ENCODE measurements at regions not wholly inside any gene's neighbourhood (a gene's known extent, or its start where the extent isn't known, plus 50 kb on each side); places are given as distances from the start of the nearest gene placed in this dataset.
"Not testable (repeated sequence)": the region's sequence is repeated elsewhere in the genome, so short reads cannot be mapped to it uniquely, and the experiment has no call there.

DNA sequence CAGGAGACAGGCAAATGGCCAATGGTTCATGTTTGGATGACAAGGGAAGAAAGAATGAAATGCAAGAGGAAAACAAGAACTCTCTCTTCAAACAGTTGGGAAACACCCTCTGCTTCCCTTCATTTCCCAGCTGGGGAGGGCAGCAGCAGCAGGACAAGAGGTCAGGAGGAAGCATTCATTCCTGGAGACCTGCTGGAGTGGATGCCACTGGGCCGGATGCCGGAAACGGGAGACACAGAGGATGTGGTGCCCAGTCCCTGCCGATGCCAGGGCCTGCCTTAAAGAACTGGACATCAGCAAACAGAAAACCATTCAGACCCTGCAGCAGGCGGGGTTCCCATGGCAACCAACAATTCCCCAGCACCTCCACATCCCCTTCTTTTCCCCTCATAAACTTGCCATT lies 102.3 kb upstream of the ZNF648 start:
- DNase-seq (ENCODE audit: low spot score) = no peak
- TF ChIP-seq, protein P1, sequence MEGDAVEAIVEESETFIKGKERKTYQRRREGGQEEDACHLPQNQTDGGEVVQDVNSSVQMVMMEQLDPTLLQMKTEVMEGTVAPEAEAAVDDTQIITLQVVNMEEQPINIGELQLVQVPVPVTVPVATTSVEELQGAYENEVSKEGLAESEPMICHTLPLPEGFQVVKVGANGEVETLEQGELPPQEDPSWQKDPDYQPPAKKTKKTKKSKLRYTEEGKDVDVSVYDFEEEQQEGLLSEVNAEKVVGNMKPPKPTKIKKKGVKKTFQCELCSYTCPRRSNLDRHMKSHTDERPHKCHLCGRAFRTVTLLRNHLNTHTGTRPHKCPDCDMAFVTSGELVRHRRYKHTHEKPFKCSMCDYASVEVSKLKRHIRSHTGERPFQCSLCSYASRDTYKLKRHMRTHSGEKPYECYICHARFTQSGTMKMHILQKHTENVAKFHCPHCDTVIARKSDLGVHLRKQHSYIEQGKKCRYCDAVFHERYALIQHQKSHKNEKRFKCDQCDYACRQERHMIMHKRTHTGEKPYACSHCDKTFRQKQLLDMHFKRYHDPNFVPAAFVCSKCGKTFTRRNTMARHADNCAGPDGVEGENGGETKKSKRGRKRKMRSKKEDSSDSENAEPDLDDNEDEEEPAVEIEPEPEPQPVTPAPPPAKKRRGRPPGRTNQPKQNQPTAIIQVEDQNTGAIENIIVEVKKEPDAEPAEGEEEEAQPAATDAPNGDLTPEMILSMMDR (IDR thresholded peaks at IDR 0.05) = no peak
- Mint-ChIP-seq H3K36me3 (ENCODE audit: low read depth) (peaks cover 3% of the 10 kb centered on the region), H3K9me3 (ENCODE audit: low read depth) (peaks cover 10% of the 10 kb centered on the region), H3K27me3 (ENCODE audit: low read depth) (no peaks in the 10 kb centered on the region), H3K27ac (ENCODE audit: unreplicated experiment) (peak overlapping the region; percentile 37), H3K4me1 (ENCODE audit: low read depth) (no peaks in the 10 kb centered on the region), H3K4me3 (ENCODE audit: unreplicated experiment) (no peak overlapping the region)

DNA sequence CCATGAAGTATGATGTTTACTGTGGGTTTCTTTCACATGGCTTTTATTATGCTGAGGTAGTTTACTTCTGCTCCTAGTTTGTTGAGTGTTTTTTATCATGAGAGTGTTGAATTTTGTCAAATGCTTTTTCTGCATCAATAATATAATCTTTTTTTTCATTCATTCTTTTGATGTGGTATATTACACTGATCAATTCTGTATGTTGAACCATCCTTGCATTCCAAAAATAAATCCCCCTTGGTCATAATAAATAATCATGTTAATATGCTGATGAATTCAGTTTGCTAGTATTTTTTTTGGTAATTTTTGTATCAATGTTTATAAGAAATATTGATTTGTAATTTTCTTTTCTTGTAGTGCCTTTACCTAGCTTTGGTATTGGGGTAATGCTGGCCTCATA lies 97.9 kb upstream of the ZNF648 start:
- peaks cover 19% of the 10 kb centered on the region for H3K9me3 Mint-ChIP-seq (ENCODE audit: low read depth)
- H3K27ac Mint-ChIP-seq (ENCODE audit: unreplicated experiment) = no peak overlapping the region
- H3K36me3 Mint-ChIP-seq (ENCODE audit: low read depth) = peaks cover 3% of the 10 kb centered on the region
- TF ChIP-seq, protein P1 (IDR thresholded peaks at IDR 0.05) = no peak
- H3K27me3 Mint-ChIP-seq (ENCODE audit: low read depth) = no peaks in the 10 kb centered on the region
- H3K4me3 Mint-ChIP-seq (ENCODE audit: unreplicated experiment) = no peak overlapping the region
- no peak for DNase-seq (ENCODE audit: low spot score)
- no peaks in the 10 kb centered on the region for H3K4me1 Mint-ChIP-seq (ENCODE audit: low read depth)

DNA sequence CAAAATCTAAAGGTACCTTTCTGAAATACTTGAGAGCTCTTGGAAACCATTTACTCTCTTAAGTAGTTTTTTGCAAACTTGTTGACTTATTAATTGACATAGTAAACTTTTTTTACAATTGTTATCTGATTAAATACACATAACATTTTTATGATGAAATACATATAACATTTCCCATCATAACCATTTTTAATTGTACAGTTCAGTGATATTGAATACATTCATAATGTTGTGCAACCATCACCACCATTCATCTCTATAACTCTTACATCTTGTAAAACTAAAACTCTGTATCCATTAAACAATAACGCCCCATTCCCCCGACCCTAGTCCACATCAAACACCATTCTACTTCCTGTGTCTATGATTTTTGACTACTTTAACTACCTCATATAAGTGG lies 95.7 kb upstream of the ZNF648 start:
- no peaks in the 10 kb centered on the region for H3K4me1 Mint-ChIP-seq (ENCODE audit: low read depth)
- peaks cover 19% of the 10 kb centered on the region for H3K9me3 Mint-ChIP-seq (ENCODE audit: low read depth)
- no peak overlapping the region for H3K4me3 Mint-ChIP-seq (ENCODE audit: unreplicated experiment)
- H3K27ac Mint-ChIP-seq (ENCODE audit: unreplicated experiment) = no peak overlapping the region
- TF ChIP-seq, protein P1 (IDR thresholded peaks at IDR 0.05) = no peak
- H3K27me3 Mint-ChIP-seq (ENCODE audit: low read depth) = no peaks in the 10 kb centered on the region
- H3K36me3 Mint-ChIP-seq (ENCODE audit: low read depth) = peaks cover 3% of the 10 kb centered on the region
- no peak for DNase-seq (ENCODE audit: low spot score)

DNA sequence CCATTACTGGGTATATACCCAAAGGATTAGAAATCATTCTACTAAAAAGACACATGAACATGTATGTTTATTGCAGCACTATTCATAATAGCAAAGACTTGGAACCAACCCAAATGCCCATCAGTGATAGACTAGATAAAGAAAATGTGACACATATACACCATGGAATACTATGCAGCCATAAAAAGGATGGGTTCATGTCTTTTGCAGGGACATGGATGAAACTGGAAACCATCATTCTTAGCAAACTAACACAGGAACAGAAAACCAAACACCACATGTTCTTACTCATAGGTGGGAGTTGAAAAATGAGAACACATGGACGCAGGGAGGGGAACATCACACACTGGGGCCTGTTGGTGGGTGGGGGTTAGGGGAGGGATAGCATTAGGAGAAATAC lies 92.9 kb upstream of the ZNF648 start:
- H3K4me1 Mint-ChIP-seq (ENCODE audit: low read depth); H3K27me3 Mint-ChIP-seq (ENCODE audit: low read depth); H3K4me3 Mint-ChIP-seq (ENCODE audit: unreplicated experiment); H3K27ac Mint-ChIP-seq (ENCODE audit: unreplicated experiment); DNase-seq (ENCODE audit: low spot score); H3K36me3 Mint-ChIP-seq (ENCODE audit: low read depth): not testable (repeated sequence)
- peaks cover 12% of the 10 kb centered on the region for H3K9me3 Mint-ChIP-seq (ENCODE audit: low read depth)

DNA sequence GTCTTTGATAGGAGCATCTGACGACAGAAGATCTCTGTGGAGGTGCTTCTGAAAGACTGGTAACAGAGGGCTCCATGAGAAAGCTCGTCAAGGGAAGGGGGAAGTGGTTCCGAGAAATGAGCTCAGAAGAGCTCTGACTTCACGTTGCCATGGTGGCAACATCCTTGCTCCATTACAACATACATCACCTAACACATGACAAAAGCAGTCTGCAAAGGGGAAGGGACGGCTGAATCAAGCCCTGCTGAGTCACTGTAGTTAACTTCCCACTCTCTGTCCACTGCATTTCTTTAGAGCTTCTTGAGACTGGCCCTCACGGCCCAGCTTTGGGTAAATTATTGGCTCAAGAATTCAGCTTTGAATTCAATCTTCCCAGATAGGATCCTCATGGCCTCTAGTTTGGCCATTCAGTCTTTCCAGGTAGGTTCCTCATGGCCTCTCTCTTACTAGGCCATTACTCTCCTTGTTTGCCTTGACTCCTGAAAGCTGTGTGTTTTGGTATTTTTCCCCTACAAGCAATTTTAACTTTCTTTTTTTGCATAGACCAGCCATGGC lies 88.0 kb upstream of the ZNF648 start:
- TF ChIP-seq, protein P1 (IDR thresholded peaks at IDR 0.05) = no peak
- H3K4me1 Mint-ChIP-seq (ENCODE audit: low read depth) = peaks cover 26% of the 10 kb centered on the region
- no peaks in the 10 kb centered on the region for H3K36me3 Mint-ChIP-seq (ENCODE audit: low read depth)
- H3K27me3 Mint-ChIP-seq (ENCODE audit: low read depth) = no peaks in the 10 kb centered on the region
- peak overlapping the region; percentile 80 for H3K27ac Mint-ChIP-seq (ENCODE audit: unreplicated experiment)
- no peak for DNase-seq (ENCODE audit: low spot score)
- H3K9me3 Mint-ChIP-seq (ENCODE audit: low read depth) = no peaks in the 10 kb centered on the region
- no peak overlapping the region for H3K4me3 Mint-ChIP-seq (ENCODE audit: unreplicated experiment)

DNA sequence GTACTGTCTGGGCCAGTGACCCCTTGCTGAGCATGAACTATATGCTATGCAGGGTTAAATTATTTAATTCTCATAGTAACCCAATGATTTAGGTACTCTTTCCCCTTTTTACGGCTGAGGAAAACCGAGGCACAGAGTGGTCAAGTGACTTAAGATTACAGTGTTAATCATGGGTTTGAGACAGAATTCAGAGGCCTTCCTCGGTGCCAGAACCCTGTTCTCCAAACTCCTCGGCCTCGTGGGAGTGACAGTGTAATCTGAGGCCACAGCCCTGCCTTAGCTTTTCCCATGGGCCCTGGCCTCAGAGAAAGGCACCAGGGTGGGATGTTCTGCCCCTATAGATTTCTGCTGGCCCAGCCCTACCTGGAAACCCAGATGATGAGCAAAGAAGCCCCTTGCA lies 86.4 kb upstream of the ZNF648 start:
- TF ChIP-seq, protein P1 (IDR thresholded peaks at IDR 0.05) = no peak
- Mint-ChIP-seq H3K4me3 (ENCODE audit: unreplicated experiment) (no peak overlapping the region), H3K27ac (ENCODE audit: unreplicated experiment) (no peak overlapping the region), H3K4me1 (ENCODE audit: low read depth) (peaks cover 41% of the 10 kb centered on the region), H3K36me3 (ENCODE audit: low read depth) (no peaks in the 10 kb centered on the region), H3K27me3 (ENCODE audit: low read depth) (no peaks in the 10 kb centered on the region), H3K9me3 (ENCODE audit: low read depth) (no peaks in the 10 kb centered on the region)
- no peak for DNase-seq (ENCODE audit: low spot score)
